HepG2 (cell line): ENCODE measurements at regions not wholly inside any gene's neighbourhood (a gene's known extent, or its start where the extent isn't known, plus 50 kb on each side); places are given as distances from the start of the nearest gene placed in this dataset.

Source experiments
- ATAC-seq: fragments of 200-7000 bp; cut with Tn5 transposase; 3 replicates; pipeline ENCODE4 v1.9.1; 2020; ENCODE audit warnings: mild to moderate bottlenecking, moderate library complexity
- BruUV-seq: library from RNA; stranded (reverse); fragments of 400-500 nt; replicated peaks from 2 replicates; lab custom pipeline; 2021; lab: Mats Ljungman, UMichigan
- CTCF ChIA-PET: fragments of 300-600 bp; formaldehyde crosslinking; extraction: SDS; loops from one replicate; lab custom pipeline; 2021; ENCODE audit warnings: low total read pairs, inconsistent platforms, low intra/inter-chr PET ratio; lab: Yijun Ruan, JAX
- POLR2A ChIA-PET: fragments of 350-600 bp; sonication (Branson Sonifier 250); formaldehyde crosslinking; loops from one replicate; lab custom pipeline; 2020; ENCODE audit warnings: antibody characterized with exemption, inconsistent platforms; lab: Yijun Ruan, JAX
- DNase-seq: peaks from one replicate; pipeline ENCODE4 v3.0.0-alpha.2; 2015; ENCODE audit warnings: low spot score
- FAIRE-seq: peaks from 3 replicates; lab custom pipeline; 2011; peaks lifted over from hg19 to GRCh38; lab: Jason Lieb, UNC
- H2AFZ ChIP-seq: one replicate; pipeline ENCODE4 v1.6.1; 2011; ENCODE audit warnings: low read length, inconsistent platforms
- H3K27ac ChIP-seq: fragments of 300-600 bp; 3 replicates; pipeline ENCODE4 v1.8.0; 2011; ENCODE audit warnings: mixed run types, mild to moderate bottlenecking, mixed read lengths, low read length, inconsistent platforms; ENCODE audit not compliant: insufficient read depth; ENCODE audit errors: extremely low read length
- H3K27me3 ChIP-seq, 2 experiments: fragments of 200-600 bp in 1 of 2; 2 replicates in 1 of 2; 3 replicates in 1 of 2; pipeline versions ENCODE4 v1.6.0 to v1.8.0; 2011; ENCODE audit warnings: low read length in 2 of 2, mild to moderate bottlenecking in 2 of 2, moderate library complexity in 2 of 2, inconsistent platforms in 1 of 2; ENCODE audit not compliant: insufficient read depth in 2 of 2, control insufficient read depth in 1 of 2
- H3K36me3 ChIP-seq, 2 experiments: fragments of 200-600 bp in 1 of 2; replicated peaks in 1 of 2; 2 replicates in 1 of 2; 3 replicates in 1 of 2; pipeline versions ENCODE4 v1.5.1 to v1.8.0; 2011; ENCODE audit warnings: low read length in 2 of 2, inconsistent platforms in 1 of 2; ENCODE audit not compliant: insufficient read depth in 2 of 2, control insufficient read depth in 1 of 2
- H3K4me1 ChIP-seq: 2 replicates; pipeline ENCODE4 v1.5.1; 2012; ENCODE audit warnings: low read length, inconsistent platforms; ENCODE audit not compliant: insufficient read depth
- H3K4me2 ChIP-seq: 2 replicates; pipeline ENCODE4 v1.6.0; 2011; ENCODE audit warnings: low read depth, low read length, inconsistent platforms
- H3K4me3 ChIP-seq, 3 experiments: fragments of 200-600 bp in 1 of 3; sonication (generic), shearing (Covaris generic) in 1 of 3; replicated peaks in 1 of 3; 2 replicates each; pipeline ENCODE4 v1.5.1; 2011 to 2016; ENCODE audit warnings: low read length in 3 of 3, inconsistent platforms in 2 of 3, low read depth in 2 of 3, mild to moderate bottlenecking in 2 of 3, control low read depth in 1 of 3, mixed read lengths in 1 of 3; ENCODE audit not compliant: insufficient read depth in 1 of 3
- H3K79me2 ChIP-seq: one replicate; pipeline ENCODE4 v1.6.1; 2011; ENCODE audit warnings: low read length, inconsistent platforms; ENCODE audit not compliant: insufficient read depth
- H3K9ac ChIP-seq: 2 replicates; pipeline ENCODE4 v1.6.0; 2011; ENCODE audit warnings: mild to moderate bottlenecking, low read depth, low read length, inconsistent platforms; ENCODE audit not compliant: insufficient read depth
- H3K9me3 ChIP-seq: 2 replicates; pipeline ENCODE4 v1.5.1; 2012; ENCODE audit warnings: mild to moderate bottlenecking, low read length
- H4K20me1 ChIP-seq: 2 replicates; pipeline ENCODE4 v1.6.0; 2011; ENCODE audit warnings: inconsistent platforms, mild to moderate bottlenecking, low read length, moderate library complexity; ENCODE audit not compliant: insufficient read depth
- BORCS8-MEF2B ChIP-seq: sonication (generic); formaldehyde crosslinking; IDR thresholded peaks from 2 replicates; pipeline ENCODE4 v1.8.0; 2022; ENCODE audit warnings: mild to moderate bottlenecking, missing genetic modification reagents
- HOXD1 ChIP-seq: sonication (generic); formaldehyde crosslinking; IDR thresholded peaks from 2 replicates; pipeline ENCODE4 v1.5.0; 2020; ENCODE audit warnings: missing genetic modification reagents
- KDM2A ChIP-seq: sonication (generic); formaldehyde crosslinking; IDR thresholded peaks from 2 replicates; pipeline ENCODE4 v1.4.0; 2020; ENCODE audit warnings: low read depth, missing genetic modification reagents, borderline replicate concordance
- KDM5B ChIP-seq: sonication (generic); formaldehyde crosslinking; IDR thresholded peaks from 2 replicates; pipeline ENCODE4 v1.4.0; 2020; ENCODE audit warnings: missing genetic modification reagents, mild to moderate bottlenecking, borderline replicate concordance
- NCOA2 ChIP-seq: sonication (generic); formaldehyde crosslinking; IDR thresholded peaks from 2 replicates; pipeline ENCODE4 v1.8.0; 2022; ENCODE audit warnings: inconsistent platforms
- RBFOX2 ChIP-seq: fragments of 200-400 bp; formaldehyde crosslinking; IDR thresholded peaks from 2 replicates; pipeline ENCODE4 v1.6.1; 2017; ENCODE audit warnings: low read depth, mild to moderate bottlenecking, low read length
- ZNF12 ChIP-seq: sonication (generic); formaldehyde crosslinking; IDR thresholded peaks from 2 replicates; pipeline ENCODE4 v1.5.0; 2020; ENCODE audit warnings: missing genetic modification reagents
- ZNF451 ChIP-seq: sonication (generic); formaldehyde crosslinking; IDR thresholded peaks from 2 replicates; pipeline ENCODE4 v1.5.0; 2020; ENCODE audit warnings: mild to moderate bottlenecking, missing genetic modification reagents
- ZNF687 ChIP-seq: sonication (generic); formaldehyde crosslinking; IDR thresholded peaks from 2 replicates; pipeline ENCODE4 v1.5.1; 2020; ENCODE audit warnings: mild to moderate bottlenecking, missing genetic modification reagents, moderate library complexity
- ZNF7 ChIP-seq: IDR thresholded peaks from 2 replicates; pipeline ENCODE4 v1.6.1; 2016; ENCODE audit warnings: missing biosample characterization, missing genetic modification reagents
- ZNF775 ChIP-seq: sonication (generic); formaldehyde crosslinking; IDR thresholded peaks from 2 replicates; pipeline ENCODE4 v1.4.0; 2020; ENCODE audit warnings: missing genetic modification reagents, mild to moderate bottlenecking, moderate library complexity, borderline replicate concordance
- WGBS: methylation state at CpG from one replicate; pipeline ENCODE4 v1.1.6; 2017; ENCODE audit warnings: low lambda C conversion rate; 5-methylcytosine and 5-hydroxymethylcytosine counted together
- in situ Hi-C: cut with HindIII; loops from 2 replicates; pipeline ENCODE4 v1.10.0; 2017; ENCODE audit warnings: low pct_unique_long_range_greater_than_20kb; ENCODE audit not compliant: extremely low pct_ligation_motif_present
- intact Hi-C: fragments of 100-400 bp; cut with micrococcal nuclease; formaldehyde crosslinking; loops from one replicate; pipeline ENCODE4 v1.10.0; 2022; ENCODE audit not compliant: unreplicated experiment
- TF ChIP-seq, protein P1 (sequence below): sonication (generic); formaldehyde crosslinking; IDR thresholded peaks from 2 replicates; pipeline ENCODE4 v1.5.1; 2020; ENCODE audit warnings: mild to moderate bottlenecking, missing genetic modification reagents
- TF ChIP-seq, protein P2 (sequence below): IDR thresholded peaks from 2 replicates; pipeline ENCODE4 v1.6.1; 2016; ENCODE audit warnings: missing compliant biosample characterization, missing genetic modification reagents, borderline replicate concordance

GRCh38 chr14:73774671-73775070 is 60.5 kb upstream of the PNMA1 start (continued):
- TF ChIP-seq ZNF687 (CRISPR knock-in tag) (0 out of 2 replicates have a peak, but pooled peaks have one; percentile 25), HOXD1 (CRISPR knock-in tag) (no peak), BORCS8-MEF2B (CRISPR knock-in tag) (no peak), ZNF12 (CRISPR knock-in tag) (no peak), ZNF775 (CRISPR knock-in tag) (no peak)
- TF ChIP-seq, protein P1, sequence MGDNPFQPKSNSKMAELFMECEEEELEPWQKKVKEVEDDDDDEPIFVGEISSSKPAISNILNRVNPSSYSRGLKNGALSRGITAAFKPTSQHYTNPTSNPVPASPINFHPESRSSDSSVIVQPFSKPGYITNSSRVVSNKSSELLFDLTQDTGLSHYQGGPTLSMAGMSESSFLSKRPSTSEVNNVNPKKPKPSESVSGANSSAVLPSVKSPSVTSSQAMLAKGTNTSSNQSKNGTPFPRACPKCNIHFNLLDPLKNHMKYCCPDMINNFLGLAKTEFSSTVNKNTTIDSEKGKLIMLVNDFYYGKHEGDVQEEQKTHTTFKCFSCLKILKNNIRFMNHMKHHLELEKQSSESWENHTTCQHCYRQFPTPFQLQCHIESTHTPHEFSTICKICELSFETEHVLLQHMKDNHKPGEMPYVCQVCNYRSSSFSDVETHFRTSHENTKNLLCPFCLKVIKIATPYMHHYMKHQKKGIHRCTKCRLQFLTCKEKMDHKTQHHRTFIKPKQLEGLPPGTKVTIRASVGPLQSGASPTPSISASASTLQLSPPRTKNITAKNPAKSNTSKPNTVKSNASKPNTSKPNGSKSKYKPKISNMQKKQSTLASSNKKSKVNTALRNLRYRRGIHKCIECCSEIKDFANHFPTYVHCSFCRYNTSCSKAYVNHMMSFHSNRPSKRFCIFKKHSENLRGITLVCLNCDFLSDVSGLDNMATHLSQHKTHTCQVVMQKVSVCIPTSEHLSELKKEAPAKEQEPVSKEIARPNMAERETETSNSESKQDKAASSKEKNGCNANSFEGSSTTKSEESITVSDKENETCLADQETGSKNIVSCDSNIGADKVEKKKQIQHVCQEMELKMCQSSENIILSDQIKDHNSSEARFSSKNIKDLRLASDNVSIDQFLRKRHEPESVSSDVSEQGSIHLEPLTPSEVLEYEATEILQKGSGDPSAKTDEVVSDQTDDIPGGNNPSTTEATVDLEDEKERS: no peak

- CTCF ChIA-PET: no interaction called here
- peaks cover 93% of the 10 kb centered on the region for H3K79me2 ChIP-seq
- BruUV-seq: no TSS peak
- no peak for DNase-seq
- H3K27ac ChIP-seq: no peak overlapping the region
- peaks cover 78% of the 10 kb centered on the region for H3K4me1 ChIP-seq
- no peaks in the 10 kb centered on the region for H3K9me3 ChIP-seq
- H3K4me2 ChIP-seq: no peak overlapping the region
- POLR2A ChIA-PET: no interaction called here
- peaks cover 72% of the 10 kb centered on the region for H4K20me1 ChIP-seq
- no peak for ATAC-seq
- no peak overlapping the region for H3K4me3 ChIP-seq
- WGBS: 71% methylated on average over 1 of the region's 3 CpGs
- no peak overlapping the region for H2AFZ ChIP-seq
- no peak overlapping the region for H3K9ac ChIP-seq
- TF ChIP-seq ZNF451 (CRISPR knock-in tag): no peak
- TF ChIP-seq NCOA2 (CRISPR knock-in tag): no peak
- TF ChIP-seq, protein P2, sequence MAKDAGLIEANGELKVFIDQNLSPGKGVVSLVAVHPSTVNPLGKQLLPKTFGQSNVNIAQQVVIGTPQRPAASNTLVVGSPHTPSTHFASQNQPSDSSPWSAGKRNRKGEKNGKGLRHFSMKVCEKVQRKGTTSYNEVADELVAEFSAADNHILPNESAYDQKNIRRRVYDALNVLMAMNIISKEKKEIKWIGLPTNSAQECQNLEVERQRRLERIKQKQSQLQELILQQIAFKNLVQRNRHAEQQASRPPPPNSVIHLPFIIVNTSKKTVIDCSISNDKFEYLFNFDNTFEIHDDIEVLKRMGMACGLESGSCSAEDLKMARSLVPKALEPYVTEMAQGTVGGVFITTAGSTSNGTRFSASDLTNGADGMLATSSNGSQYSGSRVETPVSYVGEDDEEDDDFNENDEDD: no peak
- TF ChIP-seq KDM5B (CRISPR knock-in tag): no peak
- TF ChIP-seq ZNF7 (CRISPR knock-in tag): no peak
- TF ChIP-seq KDM2A (CRISPR knock-in tag): no peak
- no peak for TF ChIP-seq RBFOX2
- intact Hi-C loops (no loop called here), in situ Hi-C loops (no loop called here)
- H3K27me3 ChIP-seq: no peaks in the 10 kb centered on the region
- H3K36me3 ChIP-seq: peaks cover 0 to 5% of the 10 kb centered on the region in 2 experiments; a peak in 3 of 5 replicates
- FAIRE-seq: no peak
These were observed 60.0 kb upstream of the PNMA1 start for GRCh38 chr14:73774241-73774570.
